ENCODE measurements at regions not wholly inside any gene's neighbourhood (a gene's known extent, or its start where the extent isn't known, plus 50 kb on each side); places are given as distances from the start of the nearest gene placed in this dataset.

- TF ChIP-seq CTCF (IDR thresholded peaks at IDR 0.05; ENCODE audit: insufficient read depth, low read depth, low read length) (no peak), EZH2 (IDR thresholded peaks at IDR 0.05; ENCODE audit: insufficient read depth, low read length) (no peak)
- no peak overlapping the region for H3K27ac Mint-ChIP-seq (ENCODE audit: unreplicated experiment)
- H3K4me3 Mint-ChIP-seq (ENCODE audit: unreplicated experiment) = no peak overlapping the region
- Histone ChIP-seq H3K9me3 (ENCODE audit: insufficient read depth, low read depth, low read length) (no peaks in the 10 kb centered on the region), H3K9ac (ENCODE audit: low read length) (no peak overlapping the region), H3K4me1 (ENCODE audit: insufficient read depth, low read length) (no peaks in the 10 kb centered on the region), H3K79me2 (ENCODE audit: insufficient read depth, low read length) (no peaks in the 10 kb centered on the region), H3K4me2 (ENCODE audit: low read length) (no peak overlapping the region), H2AFZ (ENCODE audit: low read depth, low read length) (no peak overlapping the region), H3K36me3 (ENCODE audit: insufficient read depth, low read length) (no peaks in the 10 kb centered on the region), H3K4me3 (ENCODE audit: insufficient read depth, low read depth, low read length) (no peak overlapping the region), H4K20me1 (ENCODE audit: insufficient read depth, low read length) (no peaks in the 10 kb centered on the region), H3K27ac (ENCODE audit: low read depth, low read length) (no peak overlapping the region), H3K27me3 (ENCODE audit: insufficient read depth, low read length) (no peaks in the 10 kb centered on the region)
- no peaks in the 10 kb centered on the region for H3K27me3 Mint-ChIP-seq (ENCODE audit: low read depth, unreplicated experiment)
- DNase-seq (ENCODE audit: low read depth) = no peak
- H3K36me3 Mint-ChIP-seq (ENCODE audit: low read depth, unreplicated experiment) = no peaks in the 10 kb centered on the region
- H3K4me1 Mint-ChIP-seq (ENCODE audit: low read depth, unreplicated experiment) = no peaks in the 10 kb centered on the region
- no peak for FAIRE-seq
- H3K9me3 Mint-ChIP-seq (ENCODE audit: unreplicated experiment) = no peaks in the 10 kb centered on the region
Observed at GRCh38 chr4:104263100-104263499, 231.6 kb downstream of the CXXC4 start.

- H3K4me1 Mint-ChIP-seq (ENCODE audit: low read depth, unreplicated experiment) = no peaks in the 10 kb centered on the region
- no peak for FAIRE-seq
- no peak for DNase-seq (ENCODE audit: low read depth)
- Histone ChIP-seq H4K20me1 (ENCODE audit: insufficient read depth, low read length) (no peaks in the 10 kb centered on the region), H2AFZ (ENCODE audit: low read depth, low read length) (no peak overlapping the region), H3K9ac (ENCODE audit: low read length) (no peak overlapping the region), H3K9me3 (ENCODE audit: insufficient read depth, low read depth, low read length) (no peaks in the 10 kb centered on the region), H3K4me1 (ENCODE audit: insufficient read depth, low read length) (no peaks in the 10 kb centered on the region), H3K27me3 (ENCODE audit: insufficient read depth, low read length) (no peaks in the 10 kb centered on the region), H3K79me2 (ENCODE audit: insufficient read depth, low read length) (no peaks in the 10 kb centered on the region), H3K36me3 (ENCODE audit: insufficient read depth, low read length) (no peaks in the 10 kb centered on the region), H3K4me3 (ENCODE audit: insufficient read depth, low read depth, low read length) (no peak overlapping the region), H3K27ac (ENCODE audit: low read depth, low read length) (no peak overlapping the region), H3K4me2 (ENCODE audit: low read length) (no peak overlapping the region)
- H3K4me3 Mint-ChIP-seq (ENCODE audit: unreplicated experiment) = no peak overlapping the region
- no peaks in the 10 kb centered on the region for H3K9me3 Mint-ChIP-seq (ENCODE audit: unreplicated experiment)
- no peak for TF ChIP-seq CTCF (IDR thresholded peaks at IDR 0.05; ENCODE audit: insufficient read depth, low read depth, low read length)
- TF ChIP-seq EZH2 (IDR thresholded peaks at IDR 0.05; ENCODE audit: insufficient read depth, low read length) = no peak
- no peaks in the 10 kb centered on the region for H3K36me3 Mint-ChIP-seq (ENCODE audit: low read depth, unreplicated experiment)
- H3K27ac Mint-ChIP-seq (ENCODE audit: unreplicated experiment) = no peak overlapping the region
- no peaks in the 10 kb centered on the region for H3K27me3 Mint-ChIP-seq (ENCODE audit: low read depth, unreplicated experiment)
Observed at GRCh38 chr4:104262678-104263077, 232.0 kb downstream of the CXXC4 start.

GRCh38 chr4:104248726-104249125 is 246.0 kb downstream of the CXXC4 start:
- FAIRE-seq (no peak), DNase-seq (ENCODE audit: low read depth) (no peak)
- H3K4me3 Mint-ChIP-seq (ENCODE audit: unreplicated experiment) = no peak overlapping the region
- H3K9me3 ChIP-seq (ENCODE audit: insufficient read depth, low read depth, low read length) = peaks cover 2% of the 10 kb centered on the region
- H3K36me3 Mint-ChIP-seq (ENCODE audit: low read depth, unreplicated experiment) = no peaks in the 10 kb centered on the region
- H3K4me1 Mint-ChIP-seq (ENCODE audit: low read depth, unreplicated experiment) = no peaks in the 10 kb centered on the region
- no peaks in the 10 kb centered on the region for H3K27me3 Mint-ChIP-seq (ENCODE audit: low read depth, unreplicated experiment)
- H2AFZ ChIP-seq (ENCODE audit: low read depth, low read length) = no peak overlapping the region
- no peaks in the 10 kb centered on the region for H3K36me3 ChIP-seq (ENCODE audit: insufficient read depth, low read length)
- H3K4me1 ChIP-seq (ENCODE audit: insufficient read depth, low read length) = no peaks in the 10 kb centered on the region
- H3K27me3 ChIP-seq (ENCODE audit: insufficient read depth, low read length) = no peaks in the 10 kb centered on the region
- no peaks in the 10 kb centered on the region for H3K79me2 ChIP-seq (ENCODE audit: insufficient read depth, low read length)
- no peak overlapping the region for H3K27ac ChIP-seq (ENCODE audit: low read depth, low read length)
- no peak overlapping the region for H3K9ac ChIP-seq (ENCODE audit: low read length)
- H3K4me3 ChIP-seq (ENCODE audit: insufficient read depth, low read depth, low read length) = no peak overlapping the region
- H3K27ac Mint-ChIP-seq (ENCODE audit: unreplicated experiment) = no peak overlapping the region
- no peaks in the 10 kb centered on the region for H4K20me1 ChIP-seq (ENCODE audit: insufficient read depth, low read length)
- TF ChIP-seq CTCF (IDR thresholded peaks at IDR 0.05; ENCODE audit: insufficient read depth, low read depth, low read length) (no peak), EZH2 (IDR thresholded peaks at IDR 0.05; ENCODE audit: insufficient read depth, low read length) (no peak)
- H3K9me3 Mint-ChIP-seq (ENCODE audit: unreplicated experiment) = peaks cover 4% of the 10 kb centered on the region
- H3K4me2 ChIP-seq (ENCODE audit: low read length) = no peak overlapping the region
